Gastroesophageal sphincter (tissue), 4 donors: ENCODE measurements at regions not wholly inside any gene's neighbourhood (a gene's known extent, or its start where the extent isn't known, plus 50 kb on each side); places are given as distances from the start of the nearest gene placed in this dataset.

Experiments used
- ATAC-seq: fragments of 150-250 bp; one replicate; pipeline ENCODE4 v1.9.1; 2016; ENCODE audit warnings: mild to moderate bottlenecking, moderate library complexity
- H3K27ac ChIP-seq, 4 donors: fragments of 200-600 bp; sonication (generic) in 3 of 4; 1 replicate in 3 of 4; 2 replicates in 1 of 4; pipeline ENCODE4 v1.5.1; 2016 to 2019
- H3K27me3 ChIP-seq: fragments of 200-600 bp; sonication (generic); one replicate; pipeline ENCODE4 v1.5.1; 2019
- H3K36me3 ChIP-seq, 2 donors: fragments of 200-600 bp; sonication (generic); one replicate each; pipeline ENCODE4 v1.5.1; 2019; ENCODE audit warnings: control low read depth in 1 of 2
- H3K4me1 ChIP-seq, 3 donors: fragments of 200-600 bp; sonication (generic); 1 replicate in 2 of 3; 2 replicates in 1 of 3; pipeline ENCODE4 v1.5.1; 2016 to 2019; ENCODE audit warnings: control low read depth in 2 of 3
- H3K4me3 ChIP-seq, 2 donors: fragments of 200-600 bp; sonication (generic); one replicate each; pipeline ENCODE4 v1.5.1; 2019; ENCODE audit warnings: mild to moderate bottlenecking in 1 of 2, moderate library complexity in 1 of 2
- H3K9me3 ChIP-seq, 3 donors: fragments of 200-600 bp; sonication (generic); one replicate each; pipeline ENCODE4 v1.5.1; 2017 to 2019; ENCODE audit warnings: control low read depth in 2 of 3
- CTCF ChIP-seq, 4 experiments: fragments of 200-600 bp in 2 of 4; fragments of 450-650 bp in 2 of 4; sonication (generic) in 1 of 4; IDR thresholded peaks; one replicate each; pipeline ENCODE4 v1.5.1; 2017 to 2019; ENCODE audit warnings: antibody characterized with exemption in 4 of 4, mild to moderate bottlenecking in 2 of 4, moderate library complexity in 2 of 4
- EP300 ChIP-seq: sonication (generic); formaldehyde crosslinking; IDR thresholded peaks from one replicate; pipeline ENCODE4 v1.6.1; 2017; ENCODE audit warnings: antibody characterized with exemption, mild to moderate bottlenecking
- POLR2A ChIP-seq, 2 donors: fragments of 450-650 bp; IDR thresholded peaks; one replicate each; pipeline ENCODE4 v1.6.1; 2017; ENCODE audit warnings: antibody characterized with exemption in 2 of 2, mild to moderate bottlenecking in 2 of 2, moderate library complexity in 1 of 2
- POLR2AphosphoS5 ChIP-seq: sonication (generic); formaldehyde crosslinking; IDR thresholded peaks from one replicate; pipeline ENCODE4 v1.6.1; 2017; ENCODE audit warnings: antibody characterized with exemption
- WGBS, 2 donors: methylation state at CpG; one replicate each; pipeline ENCODE4 v1.1.5; 2018; ENCODE audit warnings: low coverage in 1 of 2; 5-methylcytosine and 5-hydroxymethylcytosine counted together

- no peaks in the 10 kb centered on the region for H3K27me3 ChIP-seq
- 73 to 100% methylated on average over 1 of the region's 1 CpG for WGBS, 2 donors
Observed at GRCh38 chr5:114223866-114224265, 138.0 kb upstream of the KCNN2 start.

GRCh38 chr5:114237766-114238165 lies 124.1 kb upstream of the KCNN2 start:
- TF ChIP-seq POLR2AphosphoS5 (no peak), EP300 (no peak), POLR2A (IDR thresholded peaks at IDR 0.05) (no peak), CTCF (IDR thresholded peaks at IDR 0.05) (no peak)
- 83% methylated on average over 1 of the region's 5 CpGs; no CpG with 5 or more reads in 1 of the 2 donors for WGBS, 2 donors
- H3K9me3 ChIP-seq, result no peaks in the 10 kb centered on the region
- no peak overlapping the region for H3K27ac ChIP-seq
- no peaks in the 10 kb centered on the region for H3K36me3 ChIP-seq
- no peaks in the 10 kb centered on the region for H3K4me1 ChIP-seq
- no peaks in the 10 kb centered on the region for H3K27me3 ChIP-seq
- ATAC-seq, result no peak
- no peak overlapping the region for H3K4me3 ChIP-seq

More at GRCh38 chr5:114223866-114224265, 138.0 kb upstream of the KCNN2 start:
- ATAC-seq, result no peak
- no peaks in the 10 kb centered on the region for H3K36me3 ChIP-seq
- H3K9me3 ChIP-seq, result peaks cover 0 to 3% (median 0%) of the 10 kb centered on the region in 3 donors
- TF ChIP-seq POLR2A (IDR thresholded peaks at IDR 0.05) (no peak), POLR2AphosphoS5 (no peak), CTCF (IDR thresholded peaks at IDR 0.05) (peak in 1 of 4 experiments; percentile 29)
- H3K4me1 ChIP-seq, result no peaks in the 10 kb centered on the region
- no peak overlapping the region for H3K4me3 ChIP-seq
- H3K27ac ChIP-seq, result no peak overlapping the region

- Histone ChIP-seq H3K4me1 (no peaks in the 10 kb centered on the region), H3K4me3 (no peak overlapping the region), H3K9me3 (no peaks in the 10 kb centered on the region), H3K27ac (no peak overlapping the region), H3K36me3 (no peaks in the 10 kb centered on the region), H3K27me3 (no peaks in the 10 kb centered on the region)
- ATAC-seq, result no peak
- TF ChIP-seq EP300 (no peak), POLR2A (IDR thresholded peaks at IDR 0.05) (no peak), POLR2AphosphoS5 (no peak)
Observed at GRCh38 chr5:114238771-114239313, 123.0 kb upstream of the KCNN2 start.

- no peaks in the 10 kb centered on the region for H3K9me3 ChIP-seq
- H3K27me3 ChIP-seq, result no peaks in the 10 kb centered on the region
- no peaks in the 10 kb centered on the region for H3K36me3 ChIP-seq
- 58 to 80% methylated on average over 5 to 8 of the region's 8 CpGs for WGBS, 2 donors
- H3K27ac ChIP-seq, result no peak overlapping the region
- no peak overlapping the region for H3K4me3 ChIP-seq
- ATAC-seq, result no peak
- TF ChIP-seq CTCF (IDR thresholded peaks at IDR 0.05) (no peak), POLR2AphosphoS5 (no peak), EP300 (no peak), POLR2A (IDR thresholded peaks at IDR 0.05) (no peak)
- H3K4me1 ChIP-seq, result no peaks in the 10 kb centered on the region
Observed at GRCh38 chr5:114243281-114243971, 118.4 kb upstream of the KCNN2 start.

- Histone ChIP-seq H3K36me3 (no peaks in the 10 kb centered on the region), H3K4me1 (no peaks in the 10 kb centered on the region), H3K27ac (no peak overlapping the region), H3K27me3 (no peaks in the 10 kb centered on the region), H3K4me3 (no peak overlapping the region), H3K9me3 (no peaks in the 10 kb centered on the region)
- no peak for ATAC-seq
- WGBS, 2 donors, result 73 to 88% methylated on average over 1 of the region's 1 CpG
- no peak for TF ChIP-seq POLR2AphosphoS5
- TF ChIP-seq EP300, result no peak
- TF ChIP-seq POLR2A (IDR thresholded peaks at IDR 0.05), result no peak
- TF ChIP-seq CTCF (IDR thresholded peaks at IDR 0.05), result no peak
Observed at GRCh38 chr5:114243972-114244317, 117.9 kb upstream of the KCNN2 start.
